GM21367 (cell line): ENCODE measurements at regions not wholly inside any gene's neighbourhood (a gene's known extent, or its start where the extent isn't known, plus 50 kb on each side); places are given as distances from the start of the nearest gene placed in this dataset.
"Not testable (repeated sequence)": the region's sequence is repeated elsewhere in the genome, so short reads cannot be mapped to it uniquely, and the experiment has no call there.

Experiments used
- ATAC-seq: cut with Tn5 transposase; IDR thresholded peaks from one replicate; pipeline ENCODE4 v1.9.1; 2021; ENCODE audit not compliant: unreplicated experiment

DNA sequence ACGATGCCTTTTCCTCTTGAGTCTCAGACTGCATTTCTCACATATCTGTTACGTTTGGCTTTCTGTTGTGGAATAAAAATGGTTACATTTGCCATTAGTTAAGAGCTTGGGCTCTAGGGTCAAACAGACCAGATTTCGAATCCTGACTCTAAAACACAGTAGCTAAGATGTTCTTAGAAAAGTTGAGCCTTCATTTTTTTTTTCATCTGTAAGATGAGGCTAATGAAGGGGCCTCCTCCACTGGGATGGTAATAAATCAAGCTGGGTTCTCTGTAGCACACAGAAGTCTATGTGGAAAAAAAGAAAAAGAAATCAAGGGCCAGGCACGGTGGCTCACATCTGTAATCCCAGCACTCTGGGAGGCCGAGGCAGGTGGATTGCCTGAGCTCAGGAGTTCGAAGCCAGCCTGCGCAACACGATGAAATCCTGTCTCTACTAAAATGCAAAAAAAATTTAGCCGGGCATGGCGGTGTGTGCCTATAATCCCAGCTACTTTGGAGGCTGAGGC is 49.9 kb upstream of the CAPRIN1 start:
- no peak for ATAC-seq

DNA sequence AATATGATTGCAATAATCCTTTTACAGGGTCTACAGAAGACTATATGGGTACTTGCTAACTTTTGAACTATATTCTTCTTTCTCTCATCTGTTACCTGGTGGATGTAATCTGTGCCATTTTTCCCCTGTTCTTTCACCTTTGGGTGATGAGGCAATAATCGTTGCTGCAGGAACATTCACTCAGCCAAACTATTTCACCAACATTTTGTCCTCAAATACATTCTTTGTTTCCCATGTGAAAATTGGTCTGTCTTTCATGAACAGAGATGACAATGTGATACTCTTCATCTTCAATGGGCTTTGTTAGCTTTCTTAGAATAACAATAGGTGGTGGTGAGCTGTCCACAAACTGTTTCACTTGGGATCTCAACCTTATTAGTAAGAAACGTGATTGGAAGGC is 52.1 kb upstream of the CAPRIN1 start:
- no peak for ATAC-seq

DNA sequence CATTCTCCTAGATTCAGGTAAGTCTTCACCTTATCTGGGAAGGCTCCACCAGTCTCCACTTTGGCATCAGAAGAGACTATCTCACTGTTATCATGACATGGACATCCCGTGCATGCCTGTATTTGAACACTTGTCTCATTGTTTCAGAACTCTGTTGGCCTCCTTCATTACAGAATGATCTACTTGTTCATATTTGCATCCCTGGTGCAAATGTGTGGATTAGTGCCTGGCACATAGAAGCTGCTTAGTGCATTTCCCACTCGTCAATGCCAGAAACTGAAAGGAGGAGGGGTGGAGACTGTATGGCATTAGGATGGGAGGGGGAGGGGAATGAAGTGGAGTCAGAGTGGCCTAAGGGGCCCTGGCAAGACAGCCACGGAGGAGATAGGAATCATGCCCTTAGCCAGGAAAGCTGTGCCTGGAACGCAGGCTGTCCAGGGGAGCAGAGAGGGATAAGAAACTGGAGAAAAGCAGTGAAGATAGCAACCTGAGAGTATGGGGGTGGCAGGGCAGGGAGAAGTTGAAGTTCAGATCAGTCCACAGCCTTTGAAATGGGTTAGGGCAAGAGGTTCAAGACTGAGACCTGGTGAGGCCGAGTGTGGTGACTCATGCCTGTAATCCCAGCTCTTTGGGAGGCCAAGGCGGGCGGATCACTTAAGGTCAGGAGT is 53.8 kb upstream of the CAPRIN1 start:
- ATAC-seq: no peak

DNA sequence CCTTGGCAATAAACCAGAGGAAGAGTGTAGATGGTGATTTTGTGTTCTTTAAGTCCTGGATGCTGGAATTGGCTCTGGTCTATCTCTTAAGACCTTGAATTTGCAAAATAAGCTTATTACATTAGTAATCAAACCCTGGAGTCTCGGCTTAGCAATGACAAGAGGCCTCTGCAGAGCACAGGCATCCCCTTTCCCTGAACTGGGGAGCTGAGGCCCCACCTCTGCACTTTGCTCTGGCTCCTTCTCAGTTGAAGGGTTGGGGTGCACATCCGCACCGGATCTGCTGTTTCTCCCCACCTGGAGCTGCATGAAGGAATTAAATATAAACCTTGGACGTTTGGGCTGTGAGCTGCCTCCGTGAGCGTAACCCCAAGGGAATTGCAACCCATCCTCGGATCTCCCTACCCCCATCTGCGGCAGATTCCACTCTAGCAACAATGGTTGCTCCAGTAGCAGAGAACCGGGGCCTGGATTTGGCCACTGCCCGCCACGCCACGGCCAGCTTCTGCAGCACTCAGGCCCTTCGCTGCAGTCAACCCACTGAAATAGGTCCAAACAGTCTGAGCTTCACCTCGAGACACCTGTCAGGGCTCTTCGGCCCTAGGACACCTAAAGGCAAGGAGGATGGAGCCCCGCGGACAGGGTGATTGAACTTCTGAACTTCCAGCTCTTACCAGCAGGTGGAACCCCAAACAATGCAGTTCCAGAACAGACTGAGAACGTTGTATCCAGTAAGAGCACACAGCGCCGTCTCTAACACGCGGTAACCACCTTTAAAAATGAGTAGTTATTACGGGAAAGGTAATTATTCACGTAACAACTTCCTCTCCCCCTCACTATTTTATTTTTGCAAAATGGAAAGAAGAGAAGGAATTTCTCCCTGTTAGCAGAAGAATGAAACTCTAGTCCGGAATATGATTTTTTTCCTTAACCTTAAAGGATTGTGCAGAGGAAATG is 54.8 kb upstream of the CAPRIN1 start:
- ATAC-seq: peak; percentile 56

DNA sequence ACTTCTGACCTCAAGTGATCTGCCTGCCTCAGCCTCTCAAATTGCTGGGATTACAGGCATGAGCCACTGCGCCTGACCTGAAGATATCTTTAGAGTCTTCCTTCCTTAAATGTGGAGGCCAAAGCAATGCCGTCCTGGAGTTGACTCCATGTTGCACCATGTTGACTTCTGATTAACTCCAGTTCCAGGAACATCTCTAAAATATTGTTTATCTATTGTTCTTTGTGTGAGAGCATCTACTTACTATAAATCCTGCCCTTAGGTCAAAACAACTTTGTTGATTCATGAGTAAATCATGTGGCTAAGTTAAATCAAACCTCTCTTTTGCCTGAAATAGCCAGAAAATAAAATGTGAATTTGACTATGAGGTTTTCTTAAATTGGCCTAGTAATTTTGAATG is 56.6 kb upstream of the CAPRIN1 start:
- no peak for ATAC-seq

DNA sequence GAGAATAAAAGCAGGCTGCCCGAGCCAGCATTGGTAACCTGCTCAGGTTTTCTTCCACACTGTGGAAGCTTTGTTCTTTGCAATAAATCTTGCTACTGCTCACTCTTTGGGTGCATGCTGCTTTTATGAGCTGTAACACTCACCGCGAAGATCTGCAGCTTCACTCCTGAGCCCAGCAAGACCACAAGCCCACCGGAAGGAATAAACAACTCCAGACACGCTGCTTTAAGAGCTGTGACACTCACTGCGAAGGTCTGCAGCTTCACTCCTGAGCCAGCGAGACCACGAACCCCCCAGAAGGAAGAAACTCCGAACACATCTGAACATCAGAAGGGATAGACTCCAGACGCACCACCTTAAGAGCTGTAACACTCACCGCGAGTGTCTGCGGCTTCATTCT is 60.4 kb upstream of the CAPRIN1 start:
- ATAC-seq: not testable (repeated sequence)

DNA sequence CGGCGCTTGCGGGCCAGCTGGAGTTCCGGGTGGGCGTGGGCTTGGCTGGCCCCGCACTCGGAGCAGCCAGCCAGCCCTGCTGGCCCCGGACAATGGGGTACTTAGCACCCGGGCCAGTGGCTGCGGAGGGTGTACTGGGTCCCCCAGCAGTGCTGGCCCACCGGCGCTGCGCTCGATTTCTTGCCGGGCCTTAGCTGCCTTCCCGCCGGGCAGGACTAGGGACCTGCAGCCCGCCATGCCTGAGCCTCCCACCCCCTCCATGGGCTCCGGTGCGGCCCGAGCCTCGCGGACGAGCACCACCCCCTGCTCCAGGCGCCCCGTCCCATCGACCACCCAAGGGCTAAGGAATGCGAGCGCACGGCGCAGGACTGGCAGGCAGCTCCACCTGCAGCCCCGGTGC is 61.4 kb upstream of the CAPRIN1 start:
- ATAC-seq: not testable (repeated sequence)

DNA sequence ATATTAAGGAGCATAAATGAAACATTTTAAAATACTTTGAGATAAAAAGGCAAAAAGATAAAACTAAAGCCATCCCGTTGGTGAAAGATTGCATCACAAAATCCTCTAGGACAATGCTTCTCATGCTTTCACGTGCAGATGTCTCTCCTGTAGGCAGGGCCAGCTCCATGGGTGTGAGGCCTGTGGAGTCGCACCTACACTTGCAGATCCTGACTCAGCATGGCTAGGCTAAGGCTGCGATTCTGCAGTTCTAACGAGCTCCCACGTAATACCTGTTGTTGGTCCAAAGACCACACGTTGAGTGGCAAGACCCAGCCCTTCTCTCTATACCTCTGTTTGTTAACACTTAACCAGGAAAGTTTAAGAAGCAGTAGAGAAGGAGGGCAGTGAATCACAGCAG is 62.1 kb upstream of the CAPRIN1 start:
- ATAC-seq: no peak

DNA sequence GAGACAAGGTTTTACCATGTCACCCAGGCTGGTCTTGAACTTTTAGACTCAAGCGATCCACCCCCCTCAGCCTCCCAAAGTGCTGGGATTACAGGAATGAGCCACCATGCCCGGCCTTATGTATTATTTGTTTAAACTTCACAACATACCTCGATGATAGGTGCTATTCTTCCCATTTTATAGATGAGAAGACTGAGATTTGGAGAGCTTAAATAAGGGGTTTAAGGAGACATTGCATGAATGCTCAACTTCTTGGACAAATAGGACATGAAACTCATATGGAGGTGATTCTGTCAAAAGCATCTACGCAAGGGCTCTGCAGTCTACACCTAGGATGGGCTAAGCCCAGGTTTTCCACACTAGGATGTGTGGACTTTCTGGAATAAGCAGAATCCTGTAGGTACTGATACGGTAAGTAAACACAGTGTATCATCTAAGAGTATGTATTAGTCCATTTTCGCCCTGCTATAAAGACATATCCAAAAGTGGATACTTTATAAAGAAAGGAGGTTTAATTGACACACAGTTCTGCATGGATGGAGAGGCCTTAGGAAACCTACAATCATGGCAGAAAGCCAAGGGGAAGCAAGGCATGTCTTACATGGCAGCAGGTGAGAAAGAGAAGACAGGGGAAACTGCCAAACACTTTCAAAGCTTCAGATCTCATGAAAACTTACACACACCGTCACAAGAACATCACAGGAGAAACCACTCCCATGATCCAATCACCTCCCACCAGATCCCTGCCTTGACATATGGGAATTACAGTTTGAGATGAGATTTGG is 62.8 kb upstream of the CAPRIN1 start:
- ATAC-seq: no peak

DNA sequence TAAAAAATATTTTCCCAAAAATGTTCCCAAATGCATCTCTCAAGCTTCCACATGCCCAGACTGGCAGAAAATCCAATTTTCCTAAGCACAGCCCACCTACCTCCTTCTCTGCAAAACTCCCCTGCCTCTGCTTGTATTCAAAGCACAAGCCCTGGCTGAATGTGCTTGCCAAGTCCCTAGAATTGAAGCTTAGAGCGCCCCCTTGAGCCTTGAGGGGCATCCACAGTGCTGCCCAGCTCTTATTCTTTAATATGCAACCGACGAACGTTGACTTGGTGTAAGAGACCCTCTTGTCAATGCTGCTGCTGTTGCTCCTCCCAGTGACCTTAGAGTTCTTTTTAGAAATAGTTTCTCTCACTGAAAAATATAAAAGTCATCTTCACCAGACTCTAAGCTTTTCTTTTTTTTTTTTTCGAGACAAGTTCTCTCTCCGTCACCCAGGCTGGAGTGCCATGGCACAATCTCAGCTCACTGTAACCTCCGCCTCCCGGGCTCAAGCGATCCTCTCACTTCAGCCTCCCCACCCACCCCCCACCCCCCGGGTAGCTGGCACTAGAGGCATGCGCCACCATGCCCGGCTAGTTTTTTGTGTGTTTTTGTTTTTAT is 63.5 kb upstream of the CAPRIN1 start:
- ATAC-seq: no peak

DNA sequence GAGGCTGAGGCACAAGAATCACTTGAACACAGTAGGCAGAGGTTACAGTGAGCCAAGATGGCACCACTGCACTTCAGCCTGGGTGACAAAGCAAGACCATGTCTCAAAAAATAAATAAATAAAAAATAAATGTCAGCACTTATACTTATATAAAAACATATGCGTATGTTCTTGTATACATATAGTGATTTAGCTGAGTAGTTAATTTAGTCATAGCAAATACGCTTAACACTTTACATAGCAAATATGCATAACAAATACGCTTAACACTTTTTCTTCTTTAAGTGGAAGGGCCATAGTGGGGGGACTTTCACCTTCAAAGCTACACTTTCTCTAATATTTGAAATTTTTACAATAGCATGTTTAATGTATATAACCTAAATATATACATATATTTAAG is 64.0 kb upstream of the CAPRIN1 start:
- no peak for ATAC-seq

DNA sequence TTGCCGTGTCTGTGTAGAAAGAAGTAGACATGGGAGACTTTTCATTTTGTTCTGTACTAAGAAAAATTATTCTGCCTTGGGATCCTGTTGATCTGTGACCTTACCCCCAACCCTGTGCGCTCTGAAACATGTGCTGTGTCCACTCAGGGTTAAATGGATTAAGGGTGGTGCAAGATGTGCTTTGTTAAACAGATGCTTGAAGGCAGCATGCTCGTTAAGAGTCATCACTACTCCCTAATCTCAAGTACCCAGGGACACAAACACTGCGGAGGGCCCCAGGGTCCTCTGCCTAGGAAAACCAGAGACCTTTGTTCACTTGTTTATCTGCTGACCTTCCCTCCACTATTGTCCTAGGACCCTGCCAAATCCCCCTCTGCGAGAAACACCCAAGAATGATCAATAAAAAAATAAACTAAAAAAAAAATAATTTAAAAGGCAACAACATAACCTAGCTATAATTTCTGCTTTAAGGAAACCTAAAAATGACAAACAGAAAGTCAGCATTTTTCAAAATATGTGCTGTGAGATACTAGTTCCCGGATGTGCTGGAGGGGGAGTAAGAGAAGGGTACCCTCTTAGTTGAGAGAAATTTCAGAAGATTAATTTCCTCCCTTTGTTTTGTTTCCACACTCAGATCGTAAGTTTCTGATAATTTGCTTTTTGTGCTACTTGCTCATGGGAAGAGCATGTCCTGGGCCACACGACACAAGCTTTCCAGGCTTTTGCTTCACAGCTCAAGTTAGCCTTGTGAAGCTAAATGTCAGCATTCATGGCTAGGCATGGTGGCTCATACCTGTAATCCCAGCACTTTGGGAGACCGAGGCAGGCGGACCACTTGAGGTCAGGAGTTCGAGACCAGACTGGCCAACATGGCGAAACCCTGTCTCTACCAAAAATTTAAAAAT is 64.7 kb upstream of the CAPRIN1 start:
- not testable (repeated sequence) for ATAC-seq

DNA sequence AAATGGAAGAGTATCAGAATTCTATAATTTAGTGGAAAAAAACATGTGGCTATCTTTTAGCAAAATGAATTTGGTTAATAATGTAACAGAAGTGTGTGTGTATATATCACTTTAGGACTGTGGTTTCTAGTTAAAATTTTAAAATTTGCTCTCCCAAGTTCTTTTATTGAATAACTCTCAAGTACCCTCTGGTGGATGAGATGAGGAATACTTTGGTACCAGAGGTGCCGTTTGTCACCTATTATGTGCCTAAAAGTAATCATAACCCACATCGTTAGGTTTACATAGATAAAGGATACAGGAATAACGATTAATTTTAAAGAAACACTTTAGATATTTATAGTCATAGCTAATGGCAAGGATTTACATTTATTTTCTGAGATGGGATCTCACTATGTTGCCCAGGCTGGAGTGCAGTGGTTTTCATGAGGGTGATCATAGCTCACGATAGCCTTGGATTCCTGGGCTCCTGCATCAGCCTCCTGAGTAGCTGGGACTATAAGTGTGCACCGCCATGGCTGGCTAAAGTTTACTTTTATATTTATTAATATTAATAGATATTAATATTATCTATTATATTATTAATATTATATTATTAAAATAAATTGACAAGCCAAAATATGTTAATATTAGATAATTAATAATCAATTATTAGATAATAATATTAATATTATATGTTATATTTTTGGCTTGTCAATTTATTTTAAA is 66.7 kb upstream of the CAPRIN1 start:
- ATAC-seq: no peak

DNA sequence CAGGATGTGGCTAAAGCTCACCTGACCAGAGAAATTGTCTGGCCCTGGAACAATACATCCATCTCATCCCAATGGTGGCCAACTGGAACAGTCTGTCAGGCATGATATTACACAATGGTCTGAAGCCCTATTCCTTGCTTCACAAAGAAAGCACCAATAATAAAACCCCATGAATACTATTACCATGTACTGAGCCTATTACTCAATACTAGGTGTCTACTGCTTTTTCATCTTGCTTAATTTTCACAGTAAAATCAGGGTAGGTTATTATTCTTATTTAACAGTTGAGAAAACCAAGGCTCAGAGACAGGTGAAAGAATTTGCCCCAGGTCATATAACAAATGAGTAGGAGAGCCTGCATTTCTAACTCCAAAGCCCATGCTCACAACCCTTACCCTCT is 68.9 kb upstream of the CAPRIN1 start:
- no peak for ATAC-seq

DNA sequence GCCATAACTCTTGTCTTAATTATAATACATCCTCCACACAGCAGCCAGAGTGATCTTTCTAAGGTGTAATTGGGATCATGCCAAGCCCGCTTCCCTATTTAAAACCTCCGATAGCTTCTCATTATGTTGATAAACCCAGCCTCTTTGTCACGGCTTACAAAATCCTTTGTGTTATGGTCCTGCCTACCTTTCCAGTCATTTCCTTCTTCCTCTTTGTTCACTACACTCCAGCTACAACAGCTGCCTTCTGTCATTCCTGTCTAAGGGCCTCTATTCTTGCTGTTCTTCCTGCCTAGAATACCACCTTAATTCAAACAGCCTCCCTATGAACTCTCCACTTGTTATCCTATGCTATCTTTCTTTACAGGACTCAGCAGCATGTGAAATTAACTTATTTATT is 70.6 kb upstream of the CAPRIN1 start:
- ATAC-seq: no peak

DNA sequence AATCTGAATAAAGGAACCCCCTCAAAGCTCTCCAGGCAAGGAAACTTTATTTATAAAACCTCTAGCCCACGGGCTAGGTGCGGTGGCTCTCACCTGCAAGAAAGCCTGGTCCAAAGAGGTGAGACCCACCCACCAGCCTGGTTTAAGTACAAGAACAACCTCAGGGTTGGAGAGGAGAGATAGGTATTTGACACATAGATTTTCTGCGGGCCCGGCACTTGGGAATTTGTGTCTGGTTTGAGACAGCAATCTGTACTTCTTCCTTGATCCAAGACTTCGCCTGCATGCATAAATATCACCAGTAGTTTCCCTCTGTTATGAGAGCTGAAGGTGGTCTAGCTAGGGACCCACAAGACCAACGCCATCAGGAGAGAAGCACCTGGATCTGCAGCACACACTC is 73.2 kb upstream of the CAPRIN1 start:
- ATAC-seq: no peak

DNA sequence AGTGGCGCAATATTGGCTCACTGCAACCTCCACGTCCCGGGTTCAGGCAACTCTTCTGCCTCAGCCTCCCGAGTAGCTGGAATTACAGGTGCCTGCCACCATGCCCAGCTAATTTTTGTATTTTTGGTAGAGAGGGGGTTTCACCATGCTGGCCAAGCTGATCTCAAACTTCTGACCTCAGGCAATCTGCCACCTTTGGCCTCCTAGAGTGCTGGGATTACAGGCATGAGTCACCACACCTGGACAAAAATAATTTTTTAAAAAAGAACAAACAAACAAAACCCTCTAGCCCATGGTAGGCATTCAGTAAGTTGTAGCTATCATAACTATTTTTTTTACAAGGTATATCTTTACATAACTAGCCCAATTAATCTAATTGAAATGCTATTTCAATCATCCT is 73.9 kb upstream of the CAPRIN1 start:
- ATAC-seq: no peak

DNA sequence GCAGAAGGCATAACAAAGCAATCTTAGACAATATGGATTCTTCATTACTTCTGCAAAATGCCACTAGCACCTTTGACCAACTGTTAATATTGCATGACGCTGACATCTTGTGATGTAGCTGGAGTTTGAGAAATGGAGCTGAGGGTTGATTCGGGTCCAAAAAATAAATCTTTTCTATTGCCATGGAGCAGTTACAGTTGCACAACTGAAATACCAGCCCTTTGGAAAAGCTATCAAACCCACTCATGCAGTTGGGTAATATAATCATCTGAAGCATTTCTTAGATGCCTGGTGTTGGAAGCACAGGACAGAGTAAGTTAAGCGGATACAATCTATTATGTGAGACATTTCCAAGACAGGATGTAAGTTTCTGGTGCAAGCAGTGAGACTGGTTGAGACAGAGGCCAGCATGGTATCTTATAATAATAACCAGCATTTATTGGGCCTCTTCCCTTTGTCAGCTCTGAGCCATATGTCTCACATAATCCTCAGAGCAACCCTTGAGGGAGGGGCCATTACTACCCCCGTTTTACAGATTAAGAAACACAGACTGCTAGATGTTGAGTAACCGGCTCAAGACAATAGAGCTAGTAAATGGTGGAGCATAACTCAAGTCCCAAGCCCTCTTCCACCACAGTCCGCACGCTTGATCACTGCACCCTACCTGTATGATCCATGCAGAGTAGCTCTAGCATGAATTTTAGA is 74.9 kb upstream of the CAPRIN1 start:
- no peak for ATAC-seq

DNA sequence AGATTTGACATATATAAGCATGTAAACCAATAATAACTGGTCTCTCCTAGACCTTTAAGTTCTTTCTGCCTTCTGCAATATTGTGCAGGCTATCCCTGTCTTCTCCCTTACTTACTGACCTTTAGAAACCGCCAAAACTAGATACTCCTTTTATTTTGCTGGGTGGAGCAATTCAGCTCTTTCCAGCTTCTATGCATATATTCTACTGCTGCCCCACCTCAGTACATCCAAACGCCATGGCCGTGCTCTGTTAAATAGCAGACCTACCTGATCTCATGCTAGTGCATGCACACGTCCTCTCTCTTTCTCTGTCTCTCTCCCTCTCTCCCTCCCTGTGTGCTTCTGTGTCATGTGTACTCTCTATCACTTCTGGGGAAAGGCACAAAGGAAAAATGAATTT is 76.7 kb upstream of the CAPRIN1 start:
- ATAC-seq: no peak
